KBM-7 (cell line): ENCODE measurements at regions not wholly inside any gene's neighbourhood (a gene's known extent, or its start where the extent isn't known, plus 50 kb on each side); places are given as distances from the start of the nearest gene placed in this dataset.
"Not testable (repeated sequence)": the region's sequence is repeated elsewhere in the genome, so short reads cannot be mapped to it uniquely, and the experiment has no call there.

Experiments used
- DNase-seq: peaks from one replicate; pipeline ENCODE4 v3.0.0-alpha.2; 2015
- in situ Hi-C: fragments of 300-500 bp; cut with MboI; formaldehyde crosslinking; loops from 2 replicates; pipeline ENCODE4 v1.14.3; 2020; ENCODE audit warnings: low sequenced_read_pairs, low pct_unique_long_range_greater_than_20kb, mixed read lengths

- DNase-seq: peak; percentile 84
- in situ Hi-C loops: no loop called here
Observed at GRCh38 chr7:81887098-81888090, 117.5 kb upstream of the HGF start.

DNA sequence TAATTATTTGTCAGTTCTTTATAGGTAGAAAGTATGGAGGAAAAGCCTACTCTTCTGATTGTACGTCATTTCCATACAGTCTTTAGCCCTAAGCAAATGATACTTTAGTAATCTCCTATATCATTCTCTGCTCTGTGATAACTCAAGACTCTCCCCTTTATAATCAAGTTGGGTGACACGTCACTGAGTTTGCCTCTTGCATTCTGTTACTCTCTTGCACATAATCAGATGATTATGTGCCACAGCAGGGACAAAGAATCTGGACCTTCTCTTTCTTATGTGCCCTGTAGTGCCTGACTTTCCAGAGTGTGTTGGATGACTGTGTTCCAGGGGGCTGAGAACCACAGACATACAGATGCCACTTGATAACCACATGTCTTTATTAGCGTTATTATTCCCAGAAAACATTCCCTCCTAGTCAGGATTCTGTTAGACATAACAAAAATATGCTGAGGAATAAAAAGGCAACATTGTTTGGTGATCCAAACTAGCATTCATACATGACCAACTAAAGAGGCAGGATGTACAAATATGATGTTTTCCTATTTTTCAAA is 116.4 kb upstream of the HGF start:
- DNase-seq: peak; percentile 9
- in situ Hi-C loops: no loop called here

DNA sequence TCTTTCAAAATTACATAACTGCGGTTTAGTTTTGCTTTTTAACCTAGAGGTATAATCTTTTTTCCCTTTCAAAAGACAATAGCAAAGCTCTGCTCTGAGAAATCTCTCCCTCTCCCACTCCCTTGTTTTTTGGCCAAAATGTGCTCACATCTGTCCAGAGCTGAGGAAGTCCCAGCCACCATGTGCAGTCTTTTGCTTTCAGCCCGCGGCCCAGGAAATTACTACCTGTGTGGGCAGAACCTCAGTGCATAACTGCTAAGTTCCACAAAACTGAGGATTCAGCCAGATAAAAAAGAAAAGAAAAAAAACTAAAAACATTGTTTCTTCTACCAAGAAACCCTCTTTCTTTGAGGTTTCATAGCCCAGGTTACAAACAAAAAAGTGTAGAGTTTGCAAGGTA is 115.0 kb upstream of the HGF start:
- peak; percentile 50 for DNase-seq
- in situ Hi-C loops: no loop called here

DNA sequence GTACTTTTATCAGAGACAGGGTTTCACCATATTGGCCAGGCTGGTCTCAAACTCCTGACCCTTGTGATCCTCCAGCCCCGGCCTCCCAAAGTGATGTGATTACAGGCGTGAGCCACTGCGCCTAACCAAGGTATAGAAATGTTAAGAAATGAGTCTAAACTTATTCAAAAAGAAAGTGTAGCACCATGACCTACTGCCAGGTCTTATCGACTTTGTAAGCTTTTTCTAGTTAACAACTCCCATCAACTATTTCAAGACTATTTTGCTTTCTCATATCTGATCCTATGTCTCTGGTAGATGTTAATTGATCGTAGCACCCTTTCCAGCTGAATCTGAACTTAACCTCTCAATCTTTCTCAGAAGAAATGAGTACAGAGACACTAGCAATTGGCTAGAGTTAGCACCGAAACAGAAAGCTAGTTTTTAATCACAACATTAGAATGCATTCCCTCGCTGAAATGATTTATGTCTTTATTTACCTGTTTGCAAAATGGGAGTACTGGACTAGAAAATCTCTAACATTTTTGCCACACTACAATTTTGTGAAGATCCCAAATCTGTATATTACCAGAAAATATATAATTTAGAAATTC is 114.0 kb upstream of the HGF start:
- in situ Hi-C loops: no loop called here
- DNase-seq: no peak

- in situ Hi-C loops: no loop called here
Observed at GRCh38 chr7:81882086-81882485, 112.2 kb upstream of the HGF start.

GRCh38 chr7:81877890-81878289 is 108.0 kb upstream of the HGF start:
- no peak for DNase-seq
- in situ Hi-C loops: no loop called here

More at GRCh38 chr7:81882086-81882485, 112.2 kb upstream of the HGF start:
- no peak for DNase-seq

GRCh38 chr7:81873559-81873958 is 103.7 kb upstream of the HGF start:
- in situ Hi-C loops: no loop called here
- DNase-seq: no peak

- in situ Hi-C loops: no loop called here
- peak; percentile 35 for DNase-seq
Observed at GRCh38 chr7:81871606-81872265, 101.9 kb upstream of the HGF start.

DNA sequence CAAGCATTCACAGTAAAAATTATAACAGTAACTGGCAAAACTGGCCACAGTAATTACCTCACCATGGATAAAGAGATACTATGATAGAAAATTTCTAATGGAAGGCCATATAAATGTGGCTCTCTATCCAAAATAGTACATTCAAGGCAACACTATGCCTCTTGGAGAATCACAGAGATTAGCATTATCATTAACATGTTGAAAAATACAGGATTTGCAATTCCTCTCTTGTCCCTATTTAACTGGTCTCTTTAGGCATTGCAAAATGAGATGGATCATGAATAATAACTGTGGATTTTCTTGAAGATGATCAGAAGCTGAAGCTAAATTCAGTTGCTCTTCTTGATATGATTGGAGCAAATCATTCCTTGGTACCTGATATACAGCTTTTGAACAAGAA is 100.8 kb upstream of the HGF start:
- no peak for DNase-seq
- in situ Hi-C loops: no loop called here

- DNase-seq: no peak
- in situ Hi-C loops: no loop called here
Observed at GRCh38 chr7:81869670-81870069, 99.8 kb upstream of the HGF start.

DNA sequence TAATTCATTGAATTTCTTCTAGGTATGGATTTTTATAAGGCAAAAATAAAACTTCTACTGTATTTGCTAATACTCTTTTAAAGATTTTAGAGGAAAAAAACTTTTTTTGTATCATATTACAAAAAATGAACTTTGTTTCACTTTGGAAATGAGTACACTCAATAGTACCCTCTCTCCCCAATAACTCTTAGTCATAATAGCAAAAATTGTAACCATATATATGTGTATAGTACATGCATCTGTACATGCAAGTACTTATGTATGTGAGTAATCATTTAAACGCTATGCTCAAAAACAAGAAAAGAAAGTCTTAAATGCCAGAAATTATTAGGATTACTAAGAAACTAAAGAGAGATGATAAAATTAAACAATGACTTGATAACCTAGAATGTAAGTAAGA is 95.9 kb upstream of the HGF start:
- in situ Hi-C loops: no loop called here
- no peak for DNase-seq

DNA sequence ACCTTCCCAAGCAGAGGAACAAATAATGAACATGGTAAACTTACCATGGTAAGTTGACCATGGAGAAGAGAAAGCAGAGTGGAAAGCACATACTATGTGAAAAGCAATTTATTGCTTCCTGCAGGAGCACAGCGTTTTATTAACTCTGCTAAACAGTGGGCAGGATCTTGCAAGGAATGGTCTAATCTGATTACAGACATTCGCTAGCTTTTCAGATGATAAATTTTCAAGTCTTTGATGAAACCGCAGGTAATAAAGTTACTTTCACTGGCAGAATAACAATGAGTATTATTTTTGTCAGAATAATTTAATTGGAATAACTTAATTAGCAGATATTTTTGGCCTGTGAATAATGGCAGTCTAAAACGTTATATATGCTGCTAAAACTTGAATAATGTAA is 89.6 kb upstream of the HGF start:
- no peak for DNase-seq
- in situ Hi-C loops: no loop called here

- DNase-seq, in situ Hi-C loops: not testable (repeated sequence)
Observed at GRCh38 chr7:81858820-81859219, 89.0 kb upstream of the HGF start.

- in situ Hi-C loops: no loop called here
- no peak for DNase-seq
Observed at GRCh38 chr7:81857385-81857784, 87.5 kb upstream of the HGF start.

DNA sequence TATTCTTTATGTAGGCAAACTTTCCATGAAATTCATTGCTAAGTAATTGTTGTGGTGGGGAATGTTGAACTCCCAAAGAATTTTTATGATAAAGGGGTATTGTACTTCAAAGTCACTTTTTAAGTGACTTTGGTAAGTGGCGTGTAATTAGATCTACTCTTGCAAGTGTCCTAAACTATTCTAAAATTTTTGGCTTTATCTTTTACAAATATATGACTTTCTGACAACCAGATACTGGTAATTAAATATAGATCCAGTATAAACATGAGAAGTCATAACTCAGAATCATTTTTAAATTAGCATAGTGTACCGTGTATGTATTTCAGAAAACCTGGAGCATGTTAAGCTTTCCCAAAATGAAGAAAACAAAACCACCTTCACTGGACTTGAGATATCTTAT is 84.7 kb upstream of the HGF start:
- DNase-seq: no peak
- in situ Hi-C loops: no loop called here

GRCh38 chr7:81852701-81853100 is 82.9 kb upstream of the HGF start:
- in situ Hi-C loops: no loop called here
- no peak for DNase-seq

DNA sequence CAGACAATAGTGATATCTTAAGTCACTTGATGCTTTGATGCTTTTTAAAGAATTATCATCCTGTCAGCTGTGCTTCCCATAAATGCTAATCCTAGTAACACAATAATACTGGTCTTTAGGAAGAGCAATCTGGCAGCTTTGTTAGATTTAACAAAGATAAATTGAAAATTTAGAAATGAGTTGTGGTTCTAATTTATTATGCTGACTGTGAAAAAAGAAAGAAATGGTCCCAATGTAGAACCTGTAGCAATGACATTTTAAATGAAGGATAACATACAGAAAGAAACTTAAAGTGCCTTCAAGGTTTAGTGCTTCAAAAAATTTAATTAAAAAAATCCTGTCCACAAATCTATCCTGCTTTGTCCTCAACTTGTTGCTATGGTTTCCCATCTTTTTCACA is 81.6 kb upstream of the HGF start:
- in situ Hi-C loops: no loop called here
- no peak for DNase-seq

GRCh38 chr7:81846398-81846797 is 76.6 kb upstream of the HGF start:
- peak; percentile 90 for DNase-seq
- in situ Hi-C loops: no loop called here

DNA sequence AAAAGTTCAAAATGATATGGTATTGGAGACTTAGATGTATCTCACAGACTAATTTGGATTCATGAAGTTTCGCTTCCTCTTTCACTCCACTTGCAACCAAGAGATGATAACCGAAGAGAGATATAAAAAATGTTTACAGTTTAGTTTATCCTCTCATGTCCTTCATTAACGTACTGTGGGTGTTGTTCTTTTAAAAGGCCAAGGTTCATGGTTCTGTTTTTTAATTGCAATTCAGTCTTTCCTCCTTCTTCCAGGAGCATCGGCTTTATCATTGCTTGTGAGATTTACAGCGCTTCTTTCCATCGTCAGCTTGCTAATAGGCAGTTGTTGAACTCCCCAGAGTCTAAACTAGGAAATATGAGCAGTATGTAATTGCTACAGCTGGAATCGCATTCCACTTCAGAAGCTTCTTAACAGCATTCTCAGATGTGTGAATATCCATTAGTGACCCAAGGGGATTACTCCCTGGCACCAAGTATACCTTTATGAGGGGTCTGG is 75.9 kb upstream of the HGF start:
- in situ Hi-C loops: no loop called here
- peak; percentile 64 for DNase-seq

DNA sequence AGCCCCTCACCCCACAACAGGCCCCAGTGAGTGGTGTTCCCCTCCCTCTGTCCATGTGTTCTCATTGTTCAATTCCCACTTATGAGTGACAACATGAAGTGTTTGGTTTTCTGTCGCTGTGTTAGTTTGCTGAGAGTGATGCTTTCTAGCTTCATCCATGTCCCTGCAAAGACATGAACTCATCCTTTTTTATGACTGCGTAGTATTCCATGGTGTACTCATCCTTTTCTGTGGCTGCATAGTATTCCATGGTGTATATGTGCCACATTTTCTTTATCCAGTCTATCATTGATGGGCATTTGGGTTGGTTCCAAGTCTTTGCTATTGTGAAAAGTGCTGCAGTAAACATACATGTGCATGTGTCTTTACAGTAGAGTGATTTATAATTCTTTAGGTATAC is 73.8 kb upstream of the HGF start:
- in situ Hi-C loops: not testable (repeated sequence)

More for the DNA sequence above, 73.8 kb upstream of the HGF start:
- not testable (repeated sequence) for DNase-seq
